Left lung (tissue), 4 donors: ENCODE measurements at regions not wholly inside any gene's neighbourhood (a gene's known extent, or its start where the extent isn't known, plus 50 kb on each side); places are given as distances from the start of the nearest gene placed in this dataset.

Experiments
- ATAC-seq: fragments of 200-7000 bp; cut with Tn5 transposase; one replicate; pipeline ENCODE4 v1.9.1; 2020; ENCODE audit warnings: moderate library complexity
- DNase-seq, 4 donors: peaks; one replicate each; pipeline ENCODE4 v3.0.0-alpha.2; 2013 to 2020
- H3K27ac ChIP-seq, 2 donors: fragments of 200-600 bp; sonication (generic) in 1 of 2; one replicate each; pipeline versions ENCODE4 v1.5.0 to v1.8.0; 2020 to 2021
- H3K27me3 ChIP-seq, 2 donors: fragments of 200-600 bp; sonication (generic) in 1 of 2; one replicate each; pipeline versions ENCODE4 v1.5.0 to v1.8.0; 2020 to 2021
- H3K36me3 ChIP-seq, 2 donors: fragments of 200-600 bp; sonication (generic) in 1 of 2; one replicate each; pipeline versions ENCODE4 v1.5.0 to v1.8.0; 2020 to 2021
- H3K4me1 ChIP-seq, 2 donors: fragments of 200-600 bp; one replicate each; pipeline ENCODE4 v1.8.0; 2021
- H3K4me3 ChIP-seq, 2 donors: fragments of 200-600 bp; sonication (generic) in 1 of 2; one replicate each; pipeline versions ENCODE4 v1.5.0 to v1.8.0; 2020 to 2021; ENCODE audit warnings: mild to moderate bottlenecking in 1 of 2
- H3K9me3 ChIP-seq, 2 donors: fragments of 200-600 bp; sonication (generic) in 1 of 2; one replicate each; pipeline versions ENCODE4 v1.5.0 to v1.8.0; 2020 to 2021
- intact Hi-C, 2 donors: fragments of 100-400 bp; cut with DNase I; formaldehyde crosslinking; loops; one replicate each; pipeline versions ENCODE4 v1.11.2 to v1.14.2; 2022
- TF ChIP-seq, protein P1 (sequence below), 2 donors: fragments of 200-600 bp; sonication (generic) in 1 of 2; IDR thresholded peaks; one replicate each; pipeline versions ENCODE4 v1.5.0 to v1.8.0; 2021; ENCODE audit warnings: antibody characterized with exemption in 2 of 2
- donor health status: DM: no; HTN: yes; CAD: no.
- donor health status: DM: no; HTN: no; CAD: no.

DNA sequence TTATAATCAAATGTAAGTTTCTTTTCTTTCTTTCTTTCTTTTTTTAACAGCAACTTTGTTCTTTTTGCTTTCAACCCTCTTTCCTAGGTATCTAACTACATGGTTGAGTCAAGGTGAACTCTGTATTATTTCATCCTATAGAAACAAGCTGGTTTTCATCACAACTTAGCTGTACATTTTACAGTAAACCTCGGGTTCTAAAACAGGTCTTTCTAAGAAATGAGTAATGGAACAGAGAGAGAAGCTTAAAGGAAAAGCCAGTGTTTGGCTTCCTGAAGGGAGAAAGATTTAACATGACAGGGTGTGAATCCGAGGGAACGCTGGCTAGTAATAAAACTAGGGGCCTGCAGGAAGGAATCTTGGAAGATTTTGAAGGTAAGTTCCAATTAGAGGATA is 143.4 kb upstream of the ITGB1 start:
- Histone ChIP-seq H3K9me3 (peaks cover 0 to 17% of the 10 kb centered on the region in 2 donors), H3K36me3 (no peaks in the 10 kb centered on the region), H3K27me3 (no peaks in the 10 kb centered on the region), H3K4me3 (no peak overlapping the region), H3K27ac (no peak overlapping the region), H3K4me1 (no peaks in the 10 kb centered on the region)
- no peak for DNase-seq
- intact Hi-C loops = no loop called here
- no peak for ATAC-seq
- TF ChIP-seq, protein P1, sequence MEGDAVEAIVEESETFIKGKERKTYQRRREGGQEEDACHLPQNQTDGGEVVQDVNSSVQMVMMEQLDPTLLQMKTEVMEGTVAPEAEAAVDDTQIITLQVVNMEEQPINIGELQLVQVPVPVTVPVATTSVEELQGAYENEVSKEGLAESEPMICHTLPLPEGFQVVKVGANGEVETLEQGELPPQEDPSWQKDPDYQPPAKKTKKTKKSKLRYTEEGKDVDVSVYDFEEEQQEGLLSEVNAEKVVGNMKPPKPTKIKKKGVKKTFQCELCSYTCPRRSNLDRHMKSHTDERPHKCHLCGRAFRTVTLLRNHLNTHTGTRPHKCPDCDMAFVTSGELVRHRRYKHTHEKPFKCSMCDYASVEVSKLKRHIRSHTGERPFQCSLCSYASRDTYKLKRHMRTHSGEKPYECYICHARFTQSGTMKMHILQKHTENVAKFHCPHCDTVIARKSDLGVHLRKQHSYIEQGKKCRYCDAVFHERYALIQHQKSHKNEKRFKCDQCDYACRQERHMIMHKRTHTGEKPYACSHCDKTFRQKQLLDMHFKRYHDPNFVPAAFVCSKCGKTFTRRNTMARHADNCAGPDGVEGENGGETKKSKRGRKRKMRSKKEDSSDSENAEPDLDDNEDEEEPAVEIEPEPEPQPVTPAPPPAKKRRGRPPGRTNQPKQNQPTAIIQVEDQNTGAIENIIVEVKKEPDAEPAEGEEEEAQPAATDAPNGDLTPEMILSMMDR (IDR thresholded peaks at IDR 0.05) = no peak

DNA sequence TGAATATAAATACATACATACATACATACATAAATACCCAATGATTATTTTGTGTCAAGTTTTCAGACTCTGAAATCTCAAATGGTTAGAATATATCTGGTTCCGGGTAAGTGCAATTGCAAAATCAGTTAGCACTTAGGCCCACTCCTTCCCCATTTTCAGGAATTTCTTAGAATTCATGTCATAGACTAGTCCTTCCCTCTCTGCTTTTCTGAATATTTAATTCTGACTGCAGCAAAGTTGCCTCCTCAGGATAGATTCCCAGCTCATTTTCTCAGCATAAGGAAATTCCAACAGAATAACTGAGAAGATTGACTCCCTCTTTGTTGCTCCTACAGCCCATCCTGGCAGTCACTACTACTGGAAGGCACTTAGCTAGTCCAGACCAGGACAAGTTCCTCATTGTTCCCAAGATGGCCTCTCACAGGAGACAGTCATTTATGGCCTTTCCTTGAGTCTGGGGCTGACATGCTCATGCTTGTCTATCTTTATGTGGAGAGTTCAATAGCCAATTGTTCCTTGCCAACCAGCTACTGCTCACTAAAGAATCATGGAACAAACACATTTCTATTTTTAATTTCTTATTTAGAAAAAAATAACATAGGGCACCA is 142.9 kb upstream of the ITGB1 start:
- DNase-seq (no peak), ATAC-seq (no peak)
- Histone ChIP-seq H3K36me3 (no peaks in the 10 kb centered on the region), H3K9me3 (peaks cover 0 to 17% of the 10 kb centered on the region in 2 donors), H3K4me3 (no peak overlapping the region), H3K27ac (no peak overlapping the region), H3K4me1 (no peaks in the 10 kb centered on the region), H3K27me3 (no peaks in the 10 kb centered on the region)
- intact Hi-C loops = no loop called here
- TF ChIP-seq, protein P1 (IDR thresholded peaks at IDR 0.05) = no peak

DNA sequence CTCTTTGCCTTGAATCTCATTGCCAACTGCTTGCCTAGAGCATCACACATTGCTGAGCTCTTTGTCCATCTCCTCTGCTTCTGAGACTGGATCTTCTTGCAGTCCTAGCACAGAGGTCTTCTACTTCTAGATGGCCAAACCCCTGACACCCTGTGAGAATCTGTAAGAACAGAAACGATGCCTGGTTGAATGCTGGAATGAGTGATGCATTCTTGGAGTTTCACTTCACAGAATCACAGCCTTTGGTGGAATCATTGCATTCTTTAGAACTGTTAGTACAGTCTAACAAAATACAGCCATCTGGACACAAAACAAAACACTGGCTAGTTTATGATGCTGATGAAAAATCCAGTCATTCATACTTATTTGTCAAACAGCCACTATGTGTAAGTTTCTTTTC is 141.7 kb upstream of the ITGB1 start:
- DNase-seq (no peak), ATAC-seq (no peak)
- H3K27ac ChIP-seq = no peak overlapping the region
- H3K36me3 ChIP-seq = no peaks in the 10 kb centered on the region
- no peak overlapping the region for H3K4me3 ChIP-seq
- TF ChIP-seq, protein P1 (IDR thresholded peaks at IDR 0.05) = no peak
- peaks cover 0 to 18% of the 10 kb centered on the region in 2 donors for H3K9me3 ChIP-seq
- no peaks in the 10 kb centered on the region for H3K4me1 ChIP-seq
- intact Hi-C loops = no loop called here
- no peaks in the 10 kb centered on the region for H3K27me3 ChIP-seq

DNA sequence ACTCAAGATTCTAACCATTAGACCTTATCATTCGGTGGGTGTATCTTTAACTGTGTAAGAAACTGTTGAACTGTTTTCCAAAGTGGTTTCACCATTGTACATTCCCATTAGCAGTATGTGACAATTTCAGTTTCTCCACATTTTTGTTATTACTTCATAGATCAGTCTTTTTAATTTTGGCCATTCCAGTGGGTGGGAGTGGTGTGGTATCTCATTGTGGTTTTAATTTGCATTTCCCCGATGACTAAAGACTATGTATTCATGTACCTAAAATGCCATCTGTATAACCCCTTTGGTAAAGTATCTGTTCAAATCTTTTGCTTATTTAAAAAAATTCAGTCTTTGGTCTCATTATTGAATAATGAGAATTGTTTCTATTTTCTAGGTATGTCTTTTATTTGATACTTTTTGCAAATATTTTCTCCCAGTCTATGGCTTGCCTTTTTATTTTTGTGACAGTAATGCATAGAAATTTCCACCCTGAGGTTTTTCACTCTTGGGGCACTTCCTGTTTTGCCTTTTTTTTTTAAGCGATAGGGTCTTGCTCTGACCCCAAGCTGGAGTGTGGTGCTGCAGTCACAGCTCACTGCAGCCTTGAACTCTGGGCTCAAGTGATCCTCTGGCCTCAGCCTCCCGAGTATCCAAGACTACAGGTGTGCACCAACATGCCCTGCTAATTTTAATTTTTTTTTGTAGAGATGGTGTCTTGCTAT is 141.1 kb upstream of the ITGB1 start:
- TF ChIP-seq, protein P1 (IDR thresholded peaks at IDR 0.05) = no peak
- Histone ChIP-seq H3K9me3 (peaks cover 0 to 19% of the 10 kb centered on the region in 2 donors), H3K27me3 (no peaks in the 10 kb centered on the region), H3K27ac (no peak overlapping the region), H3K4me1 (no peaks in the 10 kb centered on the region), H3K36me3 (no peaks in the 10 kb centered on the region), H3K4me3 (no peak overlapping the region)
- DNase-seq (no peak), ATAC-seq (no peak)
- intact Hi-C loops = no loop called here

DNA sequence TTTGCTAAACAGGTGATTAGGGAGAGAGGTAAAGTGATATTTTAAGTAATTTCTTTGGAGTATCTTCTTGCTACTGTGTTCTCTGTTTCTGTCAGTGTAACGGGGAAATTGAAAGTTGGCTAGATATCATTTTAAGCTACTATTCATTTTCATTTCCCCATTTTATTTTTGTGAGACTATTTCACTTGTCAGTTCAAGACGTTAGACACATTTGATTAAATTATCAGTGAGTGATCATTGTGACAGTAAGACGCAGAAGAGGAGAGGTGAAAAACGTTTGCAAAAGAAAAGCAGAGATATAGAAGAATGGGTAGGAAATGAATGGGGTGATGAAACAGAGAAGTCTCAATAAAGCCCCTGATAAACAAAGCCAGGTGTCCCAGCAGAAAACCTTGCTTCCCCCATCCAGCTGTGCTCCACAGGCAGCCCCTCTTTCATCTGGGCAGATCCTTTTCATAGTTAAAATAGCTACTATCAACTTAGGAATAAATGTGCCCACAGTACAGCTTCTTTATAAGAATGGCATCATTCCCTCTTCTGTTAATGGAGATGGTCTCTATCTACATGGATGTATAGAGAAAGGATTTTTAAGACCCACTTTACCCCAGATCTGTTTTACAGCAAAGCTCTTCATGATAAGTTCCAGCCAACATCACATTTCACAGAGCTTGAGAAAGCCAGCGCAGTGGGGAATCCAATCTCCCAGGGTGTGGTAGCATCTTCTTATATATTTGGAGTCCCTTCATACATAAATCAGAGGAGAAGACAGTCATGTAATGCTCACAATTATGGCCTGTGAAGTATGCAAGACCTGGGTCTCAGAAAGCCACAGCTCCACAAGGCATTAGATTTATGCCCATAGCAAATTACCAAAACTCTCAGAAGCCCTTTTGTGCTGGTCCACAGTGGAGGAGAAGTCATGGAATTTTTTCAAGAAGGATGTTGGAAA is 138.1 kb upstream of the ITGB1 start:
- intact Hi-C loops = no loop called here
- H3K36me3 ChIP-seq = no peaks in the 10 kb centered on the region
- H3K4me3 ChIP-seq = no peak overlapping the region
- peaks cover 0 to 6% of the 10 kb centered on the region in 2 donors for H3K9me3 ChIP-seq
- TF ChIP-seq, protein P1 (IDR thresholded peaks at IDR 0.05) = no peak
- H3K27ac ChIP-seq = no peak overlapping the region
- no peak for ATAC-seq
- no peaks in the 10 kb centered on the region for H3K4me1 ChIP-seq
- H3K27me3 ChIP-seq = no peaks in the 10 kb centered on the region
- no peak for DNase-seq
